Tibial nerve (tissue), 4 donors: ENCODE measurements at regions not wholly inside any gene's neighbourhood (a gene's known extent, or its start where the extent isn't known, plus 50 kb on each side); places are given as distances from the start of the nearest gene placed in this dataset.

ENCODE experiments used
- DNase-seq, 2 donors: peaks; one replicate each; pipeline ENCODE4 v3.0.0-alpha.2; 2019; ENCODE audit warnings: low spot score in 2 of 2
- H3K27ac ChIP-seq, 4 donors: fragments of 200-600 bp; sonication (generic) in 3 of 4; one replicate each; pipeline ENCODE4 v1.5.1; 2017 to 2019; ENCODE audit warnings: mild to moderate bottlenecking in 1 of 4
- H3K27me3 ChIP-seq, 2 donors: fragments of 200-600 bp; sonication (generic) in 1 of 2; one replicate each; pipeline versions ENCODE4 v1.5.1 to v1.6.0; 2017 to 2019
- H3K36me3 ChIP-seq, 3 donors: fragments of 200-600 bp; sonication (generic); one replicate each; pipeline ENCODE4 v1.5.1; 2018 to 2019
- H3K4me1 ChIP-seq, 4 donors: fragments of 200-600 bp; sonication (generic) in 3 of 4; one replicate each; pipeline ENCODE4 v1.5.1; 2017 to 2019
- H3K4me3 ChIP-seq, 4 donors: fragments of 200-600 bp; sonication (generic) in 3 of 4; one replicate each; pipeline ENCODE4 v1.5.1; 2017 to 2019; ENCODE audit warnings: mild to moderate bottlenecking in 1 of 4, moderate library complexity in 1 of 4
- H3K9me3 ChIP-seq, 4 donors: fragments of 200-600 bp; sonication (generic) in 3 of 4; one replicate each; pipeline ENCODE4 v1.5.1; 2017 to 2019
- CTCF ChIP-seq, 5 experiments: fragments of 200-600 bp in 3 of 5; fragments of 450-650 bp in 2 of 5; sonication (generic) in 3 of 5; IDR thresholded peaks; one replicate each; pipeline ENCODE4 v1.5.1; 2016 to 2019; ENCODE audit warnings: antibody characterized with exemption in 5 of 5, mild to moderate bottlenecking in 3 of 5, moderate library complexity in 2 of 5
- EP300 ChIP-seq, 2 donors: sonication (generic); formaldehyde crosslinking; IDR thresholded peaks; one replicate each; pipeline ENCODE4 v1.6.1; 2017; ENCODE audit warnings: antibody characterized with exemption in 2 of 2, mild to moderate bottlenecking in 1 of 2
- POLR2A ChIP-seq, 2 donors: fragments of 450-650 bp; IDR thresholded peaks; one replicate each; pipeline ENCODE4 v1.6.1; 2017; ENCODE audit warnings: antibody characterized with exemption in 2 of 2, mild to moderate bottlenecking in 2 of 2, moderate library complexity in 2 of 2
- WGBS, 2 donors: methylation state at CpG; one replicate each; pipeline ENCODE4 v1.1.5; 2018; 5-methylcytosine and 5-hydroxymethylcytosine counted together

GRCh38 chr11:105297463-105297862 lies 157.9 kb upstream of the CARD18 start:
- 34 to 36% methylated on average over 2 of the region's 2 CpGs for WGBS, 2 donors
- DNase-seq = no peak
- Histone ChIP-seq H3K36me3 (no peaks in the 10 kb centered on the region), H3K27ac (no peak overlapping the region), H3K27me3 (no peaks in the 10 kb centered on the region), H3K9me3 (no peaks in the 10 kb centered on the region), H3K4me1 (no peaks in the 10 kb centered on the region), H3K4me3 (no peak overlapping the region)
- TF ChIP-seq EP300 (IDR thresholded peaks at IDR 0.05) (no peak), CTCF (IDR thresholded peaks at IDR 0.05) (no peak), POLR2A (IDR thresholded peaks at IDR 0.05) (no peak)

DNA sequence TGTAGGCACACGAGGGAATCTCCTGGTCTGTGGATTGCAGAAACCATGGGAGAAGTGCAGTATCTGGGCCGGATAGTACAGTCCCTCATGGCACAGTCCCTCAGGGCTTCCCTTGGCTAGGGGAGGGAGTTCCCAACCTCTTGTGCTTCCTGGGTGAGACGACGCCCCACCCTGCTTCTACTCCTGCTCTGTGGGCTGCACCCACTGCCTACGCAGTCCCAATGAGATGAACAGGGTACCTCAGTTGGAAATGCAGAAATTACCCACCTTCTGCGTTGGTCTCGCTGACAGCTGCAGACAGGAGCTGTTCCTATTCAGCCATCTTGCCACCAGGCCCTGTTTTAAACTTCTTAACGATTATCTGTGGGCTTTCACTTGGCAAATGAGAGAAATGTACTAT lies 157.2 kb upstream of the CARD18 start:
- WGBS, 2 donors = 87 to 91% methylated on average over 8 of the region's 8 CpGs
- TF ChIP-seq CTCF (IDR thresholded peaks at IDR 0.05) (no peak), EP300 (IDR thresholded peaks at IDR 0.05) (no peak), POLR2A (IDR thresholded peaks at IDR 0.05) (no peak)
- H3K4me3 ChIP-seq = no peak overlapping the region
- H3K9me3 ChIP-seq = no peaks in the 10 kb centered on the region
- no peak for DNase-seq
- no peaks in the 10 kb centered on the region for H3K36me3 ChIP-seq
- H3K27me3 ChIP-seq = no peaks in the 10 kb centered on the region
- no peaks in the 10 kb centered on the region for H3K4me1 ChIP-seq
- H3K27ac ChIP-seq = no peak overlapping the region

DNA sequence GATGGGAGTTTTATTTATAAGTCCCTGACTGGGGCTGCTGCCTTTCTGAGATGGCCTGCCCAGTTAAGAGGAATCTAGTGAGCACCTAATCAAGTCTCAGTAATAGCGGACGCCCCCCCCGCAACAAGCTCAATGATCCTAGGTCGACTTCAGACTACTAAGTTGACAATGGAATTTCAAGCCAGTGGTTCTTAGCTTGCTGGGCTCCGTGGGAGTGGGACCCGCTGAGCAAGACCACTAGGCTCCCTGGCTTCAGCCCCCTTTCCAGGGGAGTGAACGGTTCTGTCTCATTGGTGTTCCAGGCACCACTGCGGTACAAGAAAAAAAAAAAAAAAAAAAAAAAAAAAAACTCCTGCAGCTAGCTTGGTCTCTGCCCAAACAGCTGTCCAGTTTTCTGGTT lies 156.8 kb upstream of the CARD18 start:
- TF ChIP-seq CTCF (IDR thresholded peaks at IDR 0.05) (no peak), POLR2A (IDR thresholded peaks at IDR 0.05) (no peak), EP300 (IDR thresholded peaks at IDR 0.05) (no peak)
- Histone ChIP-seq H3K4me1 (no peaks in the 10 kb centered on the region), H3K27ac (no peak overlapping the region), H3K4me3 (no peak overlapping the region), H3K27me3 (no peaks in the 10 kb centered on the region), H3K9me3 (no peaks in the 10 kb centered on the region), H3K36me3 (no peaks in the 10 kb centered on the region)
- DNase-seq = no peak
- WGBS, 2 donors = 89 to 96% methylated on average over 8 of the region's 8 CpGs

GRCh38 chr11:105282658-105283057 lies 143.1 kb upstream of the CARD18 start:
- Histone ChIP-seq H3K36me3 (no peaks in the 10 kb centered on the region), H3K4me3 (no peak overlapping the region), H3K4me1 (no peaks in the 10 kb centered on the region), H3K9me3 (no peaks in the 10 kb centered on the region), H3K27me3 (no peaks in the 10 kb centered on the region), H3K27ac (no peak overlapping the region)
- WGBS, 2 donors = 74 to 78% methylated on average over 2 of the region's 2 CpGs
- no peak for DNase-seq
- TF ChIP-seq EP300 (IDR thresholded peaks at IDR 0.05) (no peak), CTCF (IDR thresholded peaks at IDR 0.05) (no peak), POLR2A (IDR thresholded peaks at IDR 0.05) (no peak)

- H3K27me3 ChIP-seq = no peaks in the 10 kb centered on the region
- H3K27ac ChIP-seq = no peak overlapping the region
- H3K36me3 ChIP-seq = no peaks in the 10 kb centered on the region
- H3K4me1 ChIP-seq = no peaks in the 10 kb centered on the region
- DNase-seq = no peak
- H3K4me3 ChIP-seq = no peak overlapping the region
- H3K9me3 ChIP-seq = no peaks in the 10 kb centered on the region
- TF ChIP-seq EP300 (IDR thresholded peaks at IDR 0.05) (no peak), POLR2A (IDR thresholded peaks at IDR 0.05) (no peak)
These were observed 135.1 kb upstream of the CARD18 start for GRCh38 chr11:105274631-105275030.

DNA sequence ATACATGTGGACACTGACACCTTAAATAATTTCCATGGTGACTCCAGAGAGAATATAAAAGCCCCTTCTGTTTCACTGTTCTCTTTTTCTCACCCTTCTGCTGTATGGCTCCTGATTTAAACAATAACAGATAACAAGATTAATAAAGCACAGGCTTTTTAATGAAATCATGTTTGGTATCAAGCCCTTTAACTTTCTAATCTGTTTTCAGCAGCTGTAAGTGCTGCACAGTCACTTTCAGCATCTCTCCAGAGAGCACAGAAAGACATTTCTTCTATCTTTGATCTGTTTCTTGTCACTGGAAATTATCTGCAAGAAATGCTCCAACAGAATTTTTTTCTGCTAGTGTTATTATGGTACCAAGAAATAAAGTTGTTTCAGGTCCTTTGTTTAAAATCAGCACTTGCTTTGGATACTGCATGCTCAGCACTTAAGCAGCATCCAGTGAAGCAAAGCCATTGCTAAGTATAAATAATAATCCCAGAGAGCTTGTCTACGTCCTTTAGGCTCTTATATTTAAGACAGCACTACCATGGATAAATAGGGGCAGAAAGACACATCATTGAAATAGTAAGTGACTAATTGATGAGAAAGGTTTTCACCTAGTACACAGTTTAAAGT lies 134.2 kb upstream of the CARD18 start:
- 53 to 66% methylated on average over 1 of the region's 1 CpG for WGBS, 2 donors
- H3K4me3 ChIP-seq = no peak overlapping the region
- H3K27me3 ChIP-seq = no peaks in the 10 kb centered on the region
- DNase-seq = no peak
- H3K9me3 ChIP-seq = no peaks in the 10 kb centered on the region
- H3K4me1 ChIP-seq = no peaks in the 10 kb centered on the region
- TF ChIP-seq CTCF (IDR thresholded peaks at IDR 0.05) (no peak), POLR2A (IDR thresholded peaks at IDR 0.05) (no peak), EP300 (IDR thresholded peaks at IDR 0.05) (no peak)
- no peaks in the 10 kb centered on the region for H3K36me3 ChIP-seq
- no peak overlapping the region for H3K27ac ChIP-seq
